ENCODE measurements at regions not wholly inside any gene's neighbourhood (a gene's known extent, or its start where the extent isn't known, plus 50 kb on each side); places are given as distances from the start of the nearest gene placed in this dataset.
"Not testable (repeated sequence)": the region's sequence is repeated elsewhere in the genome, so short reads cannot be mapped to it uniquely, and the experiment has no call there.

DNA sequence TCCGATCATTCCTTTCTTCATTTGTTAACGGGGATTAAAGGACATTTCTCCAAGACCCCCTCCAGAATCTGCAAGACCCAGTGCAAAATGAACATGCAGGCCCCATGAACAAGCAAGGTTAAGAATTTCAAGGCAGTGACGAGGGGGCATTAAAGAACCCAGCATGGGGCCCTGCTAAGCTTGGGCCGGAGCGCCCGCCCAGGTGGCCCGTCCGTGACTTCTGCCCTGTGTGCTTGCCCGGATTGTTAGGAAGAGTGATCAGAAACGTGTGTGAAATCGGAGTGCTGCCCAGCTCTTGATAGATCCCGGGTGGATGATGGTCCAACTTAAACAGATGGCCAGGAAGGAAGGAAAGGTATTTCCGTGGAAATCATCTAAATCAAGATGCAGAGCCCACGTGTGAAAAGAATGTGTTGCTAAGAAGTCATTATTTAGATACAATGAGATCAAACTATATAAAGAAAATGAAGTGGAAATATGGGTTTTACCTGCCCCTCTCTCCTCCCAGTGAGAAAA is 213.6 kb downstream of the KLF6 start:
- FAIRE-seq = no peak

DNA sequence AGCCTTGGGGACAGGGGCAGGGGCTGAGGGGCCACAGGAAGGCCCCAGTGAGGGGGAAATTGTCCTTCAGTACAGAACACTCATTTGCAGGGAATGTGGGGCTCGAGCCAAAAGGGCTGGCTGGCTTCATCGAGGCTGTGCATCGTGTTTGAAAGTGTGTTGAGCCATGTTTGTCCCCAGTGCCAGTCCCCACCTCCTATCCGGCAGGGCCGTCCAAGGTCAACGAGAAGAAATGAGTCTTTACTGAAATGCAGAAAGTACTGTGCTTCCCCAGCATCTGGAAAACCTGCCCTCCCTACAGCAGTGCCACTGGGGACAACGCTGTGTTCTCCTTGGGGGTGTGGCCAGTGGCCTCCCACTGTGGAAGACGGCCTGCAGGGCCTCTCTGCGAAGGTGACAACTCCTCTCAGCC is 214.1 kb downstream of the KLF6 start:
- FAIRE-seq = no peak

DNA sequence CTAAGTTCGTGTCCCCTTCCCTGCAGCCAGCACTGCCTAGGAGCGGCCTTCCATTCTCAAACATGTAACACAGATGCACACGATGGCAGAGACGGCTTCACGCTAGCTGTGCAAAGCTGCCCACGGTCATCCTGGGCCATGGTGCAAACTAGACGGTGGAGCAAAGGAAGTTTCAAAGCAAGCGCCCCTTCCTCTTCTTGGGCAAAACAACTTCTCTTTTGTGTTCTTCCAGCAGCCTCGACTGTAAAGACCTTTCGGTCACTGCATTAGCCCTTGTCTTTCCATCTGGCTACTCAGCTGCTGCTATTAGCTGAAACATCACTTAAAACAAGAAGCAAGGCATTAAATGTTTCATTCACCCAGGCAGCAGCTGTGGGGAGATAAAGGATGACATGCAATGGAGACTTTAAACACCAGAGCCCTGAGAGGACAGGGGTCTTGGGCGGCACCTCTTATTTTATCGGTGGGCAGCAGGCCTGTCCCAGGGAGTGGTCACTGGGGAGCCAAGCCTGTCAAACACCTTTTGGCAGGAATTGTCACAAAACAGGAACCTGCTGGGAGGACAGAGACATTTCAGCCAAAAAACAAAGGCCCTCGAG is 214.8 kb downstream of the KLF6 start:
- FAIRE-seq = no peak

DNA sequence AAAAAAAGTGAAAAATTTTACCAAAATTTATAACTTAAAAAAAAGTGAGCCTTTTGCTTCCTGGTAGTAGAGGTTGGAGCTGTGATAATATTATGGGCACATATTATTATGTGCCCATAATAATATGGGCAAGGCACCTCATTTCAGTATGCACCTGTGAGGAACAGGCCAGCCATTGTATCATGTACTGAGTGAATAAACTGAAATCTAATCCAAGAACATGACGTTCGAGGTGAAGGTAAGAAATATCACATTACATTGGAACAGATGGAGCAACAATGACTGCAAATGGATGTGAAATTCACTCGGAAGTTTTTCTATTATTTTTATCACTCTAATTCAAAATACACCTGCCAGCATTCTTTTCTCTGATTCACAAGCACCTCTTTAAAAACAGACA is 216.0 kb downstream of the KLF6 start:
- no peak for FAIRE-seq

DNA sequence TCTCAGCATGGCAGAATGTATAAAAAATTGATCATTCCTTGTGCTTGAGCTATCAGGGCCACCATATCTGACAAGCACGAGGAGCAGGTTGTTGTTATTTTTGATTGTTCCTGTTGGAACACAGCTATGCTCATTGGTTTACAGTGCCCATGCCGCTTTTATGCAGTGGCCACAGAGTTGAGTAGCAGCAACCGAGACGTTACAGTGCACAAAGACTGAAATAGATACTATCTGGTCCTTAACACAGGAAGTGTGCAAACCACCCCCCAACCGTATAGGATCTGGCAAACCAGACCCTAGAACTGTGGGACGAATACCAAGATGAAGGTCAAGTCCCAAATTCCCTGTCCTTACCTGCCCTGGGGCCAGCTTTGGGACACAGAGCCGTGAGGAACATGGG is 216.6 kb downstream of the KLF6 start:
- no peak for FAIRE-seq

DNA sequence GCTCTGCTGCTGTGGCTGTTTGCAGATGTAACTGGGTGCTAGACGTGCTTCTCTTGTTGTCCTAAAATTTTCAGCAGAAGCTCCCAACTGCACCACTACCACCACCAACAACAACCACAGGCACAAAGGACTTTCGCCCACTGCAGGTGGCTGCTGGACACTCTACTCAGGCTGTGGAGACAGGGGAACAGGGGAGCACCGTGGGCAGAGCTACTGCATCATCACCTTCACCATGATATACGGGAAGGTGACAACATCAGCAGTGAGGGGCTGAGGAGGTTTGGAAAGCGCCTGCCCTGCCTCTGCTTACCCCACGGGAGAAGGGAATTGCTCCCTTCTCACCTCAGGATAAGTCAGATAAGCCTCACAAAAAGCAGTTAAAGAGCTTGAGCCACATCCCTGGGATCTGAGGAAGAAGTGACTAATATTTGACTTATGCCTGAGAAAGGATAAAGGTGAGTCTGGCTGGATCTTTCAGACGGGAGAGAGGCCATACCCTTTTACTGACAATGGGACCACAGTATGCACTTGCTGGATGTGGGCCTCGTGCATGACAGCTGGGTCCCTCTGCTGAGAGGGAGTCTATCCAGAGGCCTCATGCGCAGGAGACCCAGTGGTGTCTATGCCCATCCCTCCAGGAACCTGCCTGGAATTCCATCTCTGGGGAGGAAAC is 217.6 kb downstream of the KLF6 start:
- no peak for FAIRE-seq

DNA sequence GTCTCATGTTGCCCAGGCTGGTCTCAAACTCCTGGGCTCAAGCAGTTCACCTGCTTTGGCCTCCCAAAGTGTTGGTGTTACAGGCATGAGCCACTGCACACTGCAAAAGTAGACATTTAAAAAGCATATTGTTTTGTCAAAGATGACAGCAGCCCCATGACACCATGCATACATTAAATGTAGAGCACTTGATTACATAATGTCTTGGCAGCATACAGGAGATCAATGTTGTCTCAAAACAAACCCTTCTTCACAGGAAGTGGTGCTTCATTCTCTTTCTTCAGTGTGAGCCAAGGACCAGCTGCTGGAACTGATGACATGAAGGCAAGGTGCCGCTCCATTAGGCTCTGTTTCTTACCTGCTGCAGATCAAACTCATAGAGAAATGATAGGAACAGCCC is 218.4 kb downstream of the KLF6 start:
- no peak for FAIRE-seq

DNA sequence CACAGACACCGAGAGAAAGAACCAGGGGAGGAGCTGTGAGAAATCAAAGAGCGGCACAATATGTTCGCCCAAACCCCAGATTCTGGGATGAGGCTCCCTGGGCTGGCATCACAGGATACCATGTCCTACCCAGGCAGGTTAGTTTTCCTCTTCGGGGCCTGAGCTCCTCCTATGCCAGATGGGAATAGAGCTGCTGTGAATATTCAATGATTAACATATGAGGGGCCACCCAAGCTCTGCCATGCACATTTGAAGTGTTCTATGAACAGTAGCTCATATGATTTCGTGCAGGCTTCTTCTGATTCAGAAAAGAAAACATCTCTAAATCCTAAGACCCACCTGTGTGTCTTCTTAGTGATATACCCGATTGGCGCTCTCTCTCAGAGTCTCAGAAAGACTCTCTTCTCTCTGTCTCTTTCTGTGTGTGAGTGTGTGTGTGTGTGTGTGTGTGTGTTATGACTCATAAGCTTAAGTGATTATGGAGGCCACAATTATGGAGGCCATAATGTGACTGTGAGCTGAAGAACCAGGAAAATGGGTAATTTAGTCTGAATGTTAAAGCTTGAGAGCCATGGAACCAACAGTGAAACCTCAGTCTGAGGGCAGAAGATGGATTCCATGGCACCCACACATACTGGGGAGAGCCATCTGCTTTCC is 220.5 kb downstream of the KLF6 start:
- FAIRE-seq = no peak

DNA sequence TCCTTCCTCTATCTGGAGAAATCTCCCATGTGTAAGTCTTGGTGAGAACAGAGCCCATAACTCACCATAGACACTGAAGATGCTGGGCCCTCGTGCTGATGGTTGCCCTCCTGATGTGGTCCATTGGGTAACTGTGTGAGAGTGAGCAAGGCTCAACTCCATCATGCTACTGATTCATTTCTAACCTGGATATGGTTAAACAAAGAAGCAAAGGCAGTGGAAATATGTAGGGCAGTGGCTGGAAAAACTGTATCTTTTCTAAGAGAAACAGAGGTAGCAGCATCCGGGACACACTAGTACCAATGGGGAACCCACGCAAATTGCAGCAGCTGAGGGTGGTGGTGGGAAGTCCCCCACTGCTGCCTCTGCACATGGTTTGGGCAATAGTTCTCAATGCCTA is 221.7 kb downstream of the KLF6 start:
- no peak for FAIRE-seq

DNA sequence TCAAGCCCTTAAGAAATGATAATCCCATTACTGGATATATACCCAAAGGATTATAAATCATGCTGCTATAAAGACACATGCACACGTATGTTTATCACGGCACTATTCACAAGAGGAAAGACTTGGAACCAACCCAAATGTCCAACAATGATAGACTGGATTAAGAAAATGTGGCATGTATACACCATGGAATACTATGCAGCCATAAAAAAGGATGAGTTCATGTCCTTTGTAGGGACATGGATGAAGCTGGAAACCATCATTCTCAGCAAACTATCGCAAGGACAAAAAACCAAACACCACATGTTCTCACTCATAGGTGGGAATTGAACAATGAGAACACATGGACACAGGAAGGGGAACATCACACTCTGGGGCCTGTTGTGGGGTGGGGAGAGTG is 224.4 kb downstream of the KLF6 start:
- not testable (repeated sequence) for FAIRE-seq

DNA sequence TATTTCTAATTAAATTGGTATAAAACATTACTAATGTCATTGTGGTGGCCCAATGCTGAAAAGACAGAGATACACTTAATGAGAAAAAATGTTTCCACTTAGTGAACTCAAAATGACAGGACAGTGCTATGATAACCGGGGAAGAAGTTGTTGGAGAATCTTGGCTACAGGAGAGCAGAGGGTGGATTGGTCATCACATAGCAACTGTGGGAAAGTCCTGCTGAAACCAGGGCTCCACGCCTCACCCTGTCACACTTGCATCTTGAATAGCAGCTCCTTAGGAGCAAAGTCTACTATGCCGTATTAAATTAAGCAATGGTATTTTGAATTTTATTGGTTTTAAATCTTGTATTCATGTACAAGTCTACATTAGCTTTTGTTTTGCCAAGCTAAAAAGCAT is 225.5 kb downstream of the KLF6 start:
- FAIRE-seq = no peak

DNA sequence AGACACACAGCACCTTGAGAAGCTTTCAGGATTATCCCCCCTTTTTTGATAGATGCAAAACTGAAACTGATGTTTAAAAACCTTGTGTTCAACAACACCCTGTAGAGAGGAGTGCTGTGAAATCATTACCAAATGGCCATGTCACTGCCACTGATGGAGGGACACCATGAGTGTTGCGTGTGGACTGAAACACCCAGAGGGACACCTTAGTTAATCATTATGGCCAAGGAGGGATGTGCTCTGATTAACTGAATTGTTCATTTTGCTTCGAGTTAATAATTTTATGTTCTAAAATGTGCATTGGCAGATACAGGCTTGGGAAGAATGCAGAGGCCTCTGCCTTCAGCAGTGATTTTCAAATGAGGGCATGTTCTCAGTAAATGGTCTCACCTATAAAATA is 226.0 kb downstream of the KLF6 start:
- FAIRE-seq = no peak

DNA sequence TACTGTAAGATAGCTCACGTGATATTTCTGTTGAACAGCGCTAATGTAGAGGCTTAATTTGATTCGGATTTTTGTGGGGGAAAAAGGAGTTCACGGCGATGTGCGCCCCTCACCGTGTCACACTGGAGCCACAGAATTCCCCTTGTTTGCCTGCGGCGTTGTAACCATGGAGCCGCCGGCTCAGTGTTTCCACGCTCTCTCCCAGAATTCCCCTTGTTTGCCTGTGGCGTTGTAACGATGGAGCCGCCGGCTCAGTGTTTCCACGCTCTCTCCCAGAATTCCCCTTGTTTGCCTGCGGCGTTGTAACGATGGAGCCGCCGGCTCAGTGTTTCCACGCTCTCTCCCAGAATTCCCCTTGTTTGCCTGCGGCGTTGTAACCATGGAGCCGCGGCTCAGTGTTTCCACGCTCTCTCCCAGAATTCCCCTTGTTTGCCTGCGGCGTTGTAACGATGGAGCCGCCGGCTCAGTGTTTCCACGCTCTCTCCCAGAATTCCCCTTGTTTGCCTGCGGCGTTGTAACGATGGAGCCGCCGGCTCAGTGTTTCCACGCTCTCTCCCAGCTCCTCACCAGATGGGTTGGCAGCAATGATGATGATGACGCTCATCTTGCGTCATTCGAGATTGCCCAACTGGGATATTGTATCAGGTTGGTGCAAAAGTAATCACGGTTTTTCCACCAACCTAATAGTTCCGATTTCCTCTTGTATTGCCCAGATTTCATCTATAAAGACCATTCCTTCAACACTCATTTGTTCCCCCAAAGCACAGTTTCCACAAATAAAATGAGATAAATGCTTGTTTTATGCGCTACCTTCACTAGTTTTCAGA is 228.6 kb downstream of the KLF6 start:
- FAIRE-seq = not testable (repeated sequence)

DNA sequence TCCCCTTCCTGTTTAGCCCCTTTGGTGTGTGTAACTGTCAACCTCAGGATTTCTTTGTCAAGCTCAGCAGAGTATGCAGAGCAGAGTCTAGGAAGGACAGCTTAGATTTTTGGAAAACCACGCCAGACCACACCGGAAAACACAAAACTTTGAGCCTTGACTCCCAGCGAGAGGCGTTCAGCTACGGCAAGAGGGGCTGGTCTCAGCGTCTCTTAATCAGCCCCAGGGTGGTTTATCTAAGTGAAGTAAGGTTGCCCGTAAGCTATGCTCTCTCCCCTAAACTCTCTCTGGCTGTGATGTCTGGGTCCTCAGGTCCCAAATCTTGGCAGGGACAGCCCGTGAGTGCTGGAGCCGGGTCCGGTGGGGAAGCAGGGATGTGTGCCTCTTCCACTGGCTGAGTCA is 230.9 kb downstream of the KLF6 start:
- FAIRE-seq = no peak

DNA sequence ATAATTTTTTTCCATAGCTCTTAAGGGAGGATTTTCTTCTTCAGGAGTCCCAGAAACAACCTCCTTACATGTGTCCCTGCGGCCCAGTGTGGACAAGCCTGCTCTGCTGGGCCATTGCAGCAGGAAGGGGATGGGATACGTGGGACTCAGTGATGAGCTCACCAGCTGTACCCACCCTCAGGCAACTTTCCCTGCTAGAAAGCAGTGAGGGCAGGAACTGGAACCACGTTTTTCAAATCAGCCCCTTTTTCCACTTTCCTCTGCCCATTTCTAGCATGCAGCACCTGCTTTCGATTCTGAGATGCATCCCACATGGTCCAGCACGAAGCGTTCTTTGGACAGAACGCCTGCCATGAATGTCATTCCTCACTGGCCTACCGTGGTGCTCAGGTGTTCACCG is 232.7 kb downstream of the KLF6 start:
- no peak for FAIRE-seq

DNA sequence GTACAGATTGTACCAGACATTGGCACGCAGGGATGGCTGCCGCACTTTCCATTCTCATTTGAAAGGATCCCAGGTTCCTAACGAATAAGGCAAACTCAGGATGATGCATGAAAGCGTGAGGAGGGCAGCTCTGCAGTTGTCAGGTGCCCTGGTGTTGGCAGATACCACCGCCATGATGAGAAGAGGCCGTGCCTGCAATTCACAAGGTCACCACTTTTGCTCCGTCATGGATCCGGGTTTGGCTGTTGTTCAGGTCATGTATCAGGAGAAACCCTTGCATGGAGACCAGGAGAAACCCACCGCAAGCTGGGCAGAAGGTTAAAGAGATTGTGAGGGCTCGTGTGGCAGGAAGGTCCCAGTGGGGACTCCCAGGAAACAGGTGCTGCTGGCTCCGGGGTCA is 233.2 kb downstream of the KLF6 start:
- FAIRE-seq = no peak

DNA sequence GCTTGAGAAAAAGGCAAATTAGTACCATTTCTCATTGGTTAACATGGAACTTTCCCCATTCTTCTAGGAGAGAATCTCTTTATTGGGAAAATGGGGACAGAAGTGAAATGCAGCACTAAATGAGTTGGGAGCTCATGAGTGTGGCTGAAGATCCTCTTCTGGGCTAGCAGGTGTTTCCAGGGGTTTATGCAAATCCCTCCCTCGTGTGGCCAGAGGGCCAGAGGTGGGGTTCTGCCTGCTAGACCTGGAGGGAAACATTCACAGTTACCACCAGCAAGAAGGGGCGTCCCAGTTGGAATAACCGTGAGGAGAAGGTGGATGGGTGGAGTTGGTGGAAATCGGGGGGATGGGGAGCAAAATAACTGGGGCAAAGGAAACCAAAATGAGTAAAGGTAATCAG is 235.9 kb downstream of the KLF6 start:
- no peak for FAIRE-seq

DNA sequence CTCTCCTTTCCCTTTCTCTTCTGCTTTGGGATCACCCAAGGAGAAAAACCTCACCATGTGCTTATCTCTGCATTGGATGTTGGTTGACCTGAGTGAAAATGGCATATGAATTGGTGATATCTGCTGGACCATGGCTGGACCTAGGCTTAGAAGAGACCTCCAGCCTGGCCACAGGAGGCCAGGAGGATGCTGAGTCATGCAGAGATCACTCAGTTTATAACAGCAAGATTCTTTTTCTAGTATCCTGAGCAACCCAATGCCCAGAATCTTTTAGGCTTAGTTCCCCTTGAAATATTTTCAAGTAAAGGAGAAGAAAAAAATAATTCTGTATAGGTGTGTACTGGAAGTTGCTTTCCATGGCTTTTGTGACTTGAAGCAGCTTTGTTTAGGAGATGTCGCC is 236.3 kb downstream of the KLF6 start:
- no peak for FAIRE-seq

DNA sequence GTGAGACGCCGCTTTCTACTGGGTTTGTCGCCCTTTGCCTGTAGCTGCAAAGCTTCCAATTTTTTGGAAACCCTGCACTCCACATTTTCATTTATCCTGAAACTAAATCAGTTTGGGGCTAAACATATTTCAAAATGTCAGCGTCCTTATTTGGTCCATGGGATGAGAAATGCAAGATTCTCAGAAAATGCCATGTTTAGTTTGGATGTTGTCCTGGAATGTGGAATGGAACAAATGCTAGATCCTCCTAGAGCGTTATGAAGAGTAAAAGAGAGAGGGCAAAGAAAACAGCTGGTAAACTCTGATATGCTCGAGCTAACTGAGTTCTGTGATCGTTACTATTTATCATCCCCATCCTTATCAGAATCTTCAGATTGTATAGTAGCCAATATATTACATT is 236.9 kb downstream of the KLF6 start:
- no peak for FAIRE-seq

DNA sequence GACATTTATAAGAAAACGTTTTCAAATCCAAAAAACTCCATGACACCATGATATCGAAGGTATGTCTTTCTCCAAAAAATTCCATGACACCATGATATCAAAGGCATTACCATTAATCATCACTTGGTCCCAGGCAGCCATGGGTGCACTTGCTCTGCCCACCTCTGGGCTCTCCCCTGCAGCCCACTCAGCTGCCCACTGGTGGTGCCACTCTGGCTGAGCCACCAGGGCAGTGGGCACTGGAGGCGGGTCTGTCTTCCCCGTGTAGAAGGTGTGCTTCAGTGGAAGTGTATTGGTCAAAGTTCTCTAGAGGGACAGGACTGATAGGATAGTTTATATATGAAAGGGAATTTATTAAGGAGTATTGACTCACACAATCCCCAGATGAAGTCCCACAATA is 240.4 kb downstream of the KLF6 start:
- no peak for FAIRE-seq

DNA sequence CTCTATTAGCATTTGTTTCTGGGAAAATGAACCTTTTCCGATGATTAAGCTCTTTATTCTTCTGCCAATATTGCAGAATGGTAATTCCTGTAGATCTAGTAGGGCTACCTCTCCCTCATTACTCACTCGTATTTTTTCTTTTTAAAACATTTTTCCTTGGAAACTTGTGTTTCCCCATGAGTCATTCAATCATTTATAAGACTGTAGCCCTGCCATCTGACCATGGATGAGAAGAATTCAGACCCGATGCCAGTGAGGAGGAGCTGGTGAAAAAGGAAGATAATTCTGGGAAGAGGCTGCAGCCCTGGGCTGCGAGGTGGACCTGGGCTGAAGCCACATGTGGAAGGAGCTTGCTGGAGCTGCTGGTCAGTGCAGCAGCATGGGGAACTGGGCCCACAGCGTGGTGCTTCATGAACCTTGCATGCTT is 242.8 kb downstream of the KLF6 start:
- no peak for FAIRE-seq

DNA sequence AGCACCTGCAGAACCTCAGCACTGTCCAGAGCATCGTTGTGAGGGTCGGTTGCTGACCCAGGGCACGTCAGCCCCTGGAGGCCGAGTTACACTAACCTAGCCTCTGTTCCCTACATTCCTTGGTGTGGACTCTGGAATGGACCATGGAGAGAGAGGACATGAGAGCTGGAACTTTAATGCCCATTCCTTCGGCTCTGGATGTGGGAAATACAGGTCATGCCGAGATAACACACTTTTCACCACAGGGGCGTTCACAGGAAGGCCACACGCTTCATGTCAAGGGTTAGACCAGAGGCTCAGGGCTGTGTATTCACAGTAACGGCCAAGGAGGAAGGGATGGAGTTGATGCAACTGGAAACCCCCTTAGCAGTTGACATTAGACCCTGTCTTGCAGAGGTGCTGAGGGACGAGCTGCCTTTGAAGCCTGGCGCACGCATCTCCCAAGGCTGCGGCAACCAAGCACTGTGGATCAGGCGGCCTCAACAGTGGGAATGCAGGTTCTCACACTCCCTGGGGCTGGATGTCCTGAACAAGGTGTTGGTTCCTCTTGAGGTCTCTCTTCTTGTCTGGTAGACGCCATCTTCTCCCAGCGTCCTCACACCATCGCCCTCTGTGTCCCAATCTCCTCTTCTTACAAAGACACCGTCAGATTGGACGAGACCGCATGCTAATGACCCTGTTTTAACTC is 245.2 kb downstream of the KLF6 start:
- no peak for FAIRE-seq
